ENCODE measurements at regions not wholly inside any gene's neighbourhood (a gene's known extent, or its start where the extent isn't known, plus 50 kb on each side); places are given as distances from the start of the nearest gene placed in this dataset.

DNA sequence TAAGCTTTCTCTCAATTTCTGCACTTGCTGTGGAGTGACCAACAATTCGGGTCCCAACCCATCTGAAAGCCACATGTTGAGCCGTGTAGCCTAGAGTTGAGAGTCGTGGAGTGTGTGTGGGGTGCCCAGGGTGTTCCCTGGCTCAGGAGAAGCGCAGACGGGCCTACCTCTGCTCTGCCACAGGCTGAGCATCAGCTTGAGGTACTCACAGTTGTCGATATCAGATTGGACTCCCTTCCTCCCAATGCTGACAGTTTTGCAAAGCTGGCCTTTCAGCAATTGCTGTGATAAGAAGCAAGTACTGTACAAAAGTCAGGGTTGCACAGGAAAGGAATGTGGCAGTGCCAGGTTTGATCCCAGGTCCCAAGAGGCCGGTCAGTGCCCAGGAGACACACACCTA, 133.4 kb upstream of the SPACA7 start:
- Histone ChIP-seq H2AFZ (ENCODE audit: insufficient read depth, low read depth, low read length, poor library complexity, severe bottlenecking) (no peak overlapping the region), H3K27me3 (ENCODE audit: control insufficient read depth in 2 of 2, insufficient read depth in 2 of 2, low read length in 2 of 2) (no peaks in the 10 kb centered on the region), H3K4me2 (replicated peaks; ENCODE audit: extremely low read depth, low read length, poor library complexity, severe bottlenecking) (no peak overlapping the region), H3K9me3 (replicated peaks in 1 of 2; ENCODE audit: control insufficient read depth in 1 of 2, insufficient read depth in 1 of 2, low read length in 2 of 2) (no peaks in the 10 kb centered on the region), H3K9ac (ENCODE audit: insufficient read depth, low read length, poor library complexity, severe bottlenecking) (no peak overlapping the region), H3K36me3 (replicated peaks in 1 of 2; ENCODE audit: control insufficient read depth in 1 of 2, insufficient read depth in 2 of 2, low read length in 2 of 2) (no peaks in the 10 kb centered on the region), H3K4me1 (ENCODE audit: control insufficient read depth in 1 of 2, insufficient read depth in 2 of 2, low read length in 2 of 2) (no peaks in the 10 kb centered on the region), H3K79me2 (ENCODE audit: insufficient read depth, low read length) (no peaks in the 10 kb centered on the region), H4K20me1 (ENCODE audit: insufficient read depth, low read length) (no peaks in the 10 kb centered on the region), H3K4me3 (replicated peaks in 1 of 3; ENCODE audit: low read depth in 2 of 3, low read length in 3 of 3) (no peak overlapping the region), H3K27ac (ENCODE audit: low read depth in 1 of 2, low read length in 2 of 2) (no peak overlapping the region)
- WGBS (ENCODE audit: insufficient coverage), result 84% methylated on average over 4 of the region's 7 CpGs
- Mint-ChIP-seq H3K4me1 (no peaks in the 10 kb centered on the region), H3K9me3 (peaks cover 0 to 7% (median 4%) of the 10 kb centered on the region in 7 donors), H3K27ac (no peak overlapping the region), H3K36me3 (no peaks in the 10 kb centered on the region), H3K27me3 (ENCODE audit: low read depth in 3 of 3) (peaks cover 0 to 6% (median 0%) of the 10 kb centered on the region in 3 donors), H3K4me3 (no peak overlapping the region)
- TF ChIP-seq CTCF (IDR thresholded peaks at IDR 0.05), result no peak
- intact Hi-C loops (cut with micrococcal nuclease), result no loop called here
- DNase-seq, result no peak

DNA sequence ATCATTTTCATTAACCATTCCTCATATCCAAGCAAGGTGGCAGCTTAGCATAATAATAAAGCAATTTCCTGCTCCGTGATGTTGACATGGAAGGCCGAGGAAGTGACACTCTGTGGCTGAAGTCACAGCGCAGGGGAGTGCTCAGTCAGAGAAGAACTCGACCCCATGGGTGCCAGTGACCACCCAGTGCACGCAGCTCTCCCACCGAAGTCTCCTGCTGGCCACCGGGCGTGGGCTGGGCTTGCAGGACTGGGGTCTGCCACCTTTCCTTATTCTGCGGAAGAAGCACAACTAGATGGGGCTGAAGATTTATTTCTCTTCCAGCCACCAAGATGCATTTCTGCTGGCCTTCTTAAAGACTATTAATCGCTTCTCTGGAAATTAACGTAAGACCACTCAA, 132.1 kb upstream of the SPACA7 start:
- Mint-ChIP-seq H3K4me1 (no peaks in the 10 kb centered on the region), H3K9me3 (peaks cover 0 to 5% (median under 1%) of the 10 kb centered on the region in 7 donors), H3K36me3 (no peaks in the 10 kb centered on the region), H3K4me3 (no peak overlapping the region), H3K27me3 (ENCODE audit: low read depth in 3 of 3) (peaks cover 0 to 6% (median 0%) of the 10 kb centered on the region in 3 donors), H3K27ac (no peak overlapping the region)
- Histone ChIP-seq H2AFZ (ENCODE audit: insufficient read depth, low read depth, low read length, poor library complexity, severe bottlenecking) (no peak overlapping the region), H3K9me3 (replicated peaks in 1 of 2; ENCODE audit: control insufficient read depth in 1 of 2, insufficient read depth in 1 of 2, low read length in 2 of 2) (no peaks in the 10 kb centered on the region), H3K27ac (ENCODE audit: low read depth in 1 of 2, low read length in 2 of 2) (no peak overlapping the region), H3K4me3 (replicated peaks in 1 of 3; ENCODE audit: low read depth in 2 of 3, low read length in 3 of 3) (no peak overlapping the region), H3K9ac (ENCODE audit: insufficient read depth, low read length, poor library complexity, severe bottlenecking) (no peak overlapping the region), H3K4me2 (replicated peaks; ENCODE audit: extremely low read depth, low read length, poor library complexity, severe bottlenecking) (no peak overlapping the region), H3K36me3 (replicated peaks in 1 of 2; ENCODE audit: control insufficient read depth in 1 of 2, insufficient read depth in 2 of 2, low read length in 2 of 2) (no peaks in the 10 kb centered on the region), H3K27me3 (ENCODE audit: control insufficient read depth in 2 of 2, insufficient read depth in 2 of 2, low read length in 2 of 2) (no peaks in the 10 kb centered on the region), H3K79me2 (ENCODE audit: insufficient read depth, low read length) (no peaks in the 10 kb centered on the region), H4K20me1 (ENCODE audit: insufficient read depth, low read length) (no peaks in the 10 kb centered on the region), H3K4me1 (ENCODE audit: control insufficient read depth in 1 of 2, insufficient read depth in 2 of 2, low read length in 2 of 2) (no peaks in the 10 kb centered on the region)
- DNase-seq, result no peak
- 74% methylated on average over 9 of the region's 11 CpGs for WGBS (ENCODE audit: insufficient coverage)
- intact Hi-C loops (cut with micrococcal nuclease), result no loop called here
- no peak for TF ChIP-seq CTCF (IDR thresholded peaks at IDR 0.05)
